Bone marrow (tissue), 2 donors: ENCODE measurements at regions not wholly inside any gene's neighbourhood (a gene's known extent, or its start where the extent isn't known, plus 50 kb on each side); places are given as distances from the start of the nearest gene placed in this dataset.
"Not testable (repeated sequence)": the region's sequence is repeated elsewhere in the genome, so short reads cannot be mapped to it uniquely, and the experiment has no call there.

Experiments used
- DNase-seq, 2 donors: peaks; one replicate each; lab custom pipeline; 2025; lab: John Stamatoyannopoulos, UW

GRCh38 chr16:60137891-60138290 is 1403.8 kb upstream of the GOT2 start:
- DNase-seq = no peak

GRCh38 chr16:60127196-60127595 is 1393.1 kb upstream of the GOT2 start:
- DNase-seq = no peak

GRCh38 chr16:60126115-60126514 is 1392.0 kb upstream of the GOT2 start:
- not testable (repeated sequence) for DNase-seq

GRCh38 chr16:60123392-60124023 is 1389.4 kb upstream of the GOT2 start:
- DNase-seq = no peak

GRCh38 chr16:60120586-60120985 is 1386.5 kb upstream of the GOT2 start:
- no peak for DNase-seq

- DNase-seq = no peak
These were observed 1376.4 kb upstream of the GOT2 start for GRCh38 chr16:60110531-60110930.

GRCh38 chr16:60107871-60108270 is 1373.8 kb upstream of the GOT2 start:
- DNase-seq = no peak

GRCh38 chr16:60107437-60107836 is 1373.3 kb upstream of the GOT2 start:
- peak in 1 of 2 donors; percentile 21 for DNase-seq

GRCh38 chr16:60100371-60100770 is 1366.3 kb upstream of the GOT2 start:
- DNase-seq = no peak

GRCh38 chr16:60091529-60091928 is 1357.4 kb upstream of the GOT2 start:
- DNase-seq = no peak

- DNase-seq = no peak
These were observed 1357.0 kb upstream of the GOT2 start for GRCh38 chr16:60091071-60091470.

GRCh38 chr16:60087530-60087929 is 1353.4 kb upstream of the GOT2 start:
- DNase-seq = no peak

GRCh38 chr16:60078819-60079218 is 1344.7 kb upstream of the GOT2 start:
- not testable (repeated sequence) for DNase-seq

- DNase-seq = no peak
These were observed 1343.7 kb upstream of the GOT2 start for GRCh38 chr16:60077861-60078260.

- DNase-seq = no peak
These were observed 1340.3 kb upstream of the GOT2 start for GRCh38 chr16:60074378-60074777.

GRCh38 chr16:60073376-60073775 is 1339.3 kb upstream of the GOT2 start:
- no peak for DNase-seq

- no peak for DNase-seq
These were observed 1329.9 kb upstream of the GOT2 start for GRCh38 chr16:60064026-60064425.

GRCh38 chr16:60061396-60061795 is 1327.3 kb upstream of the GOT2 start:
- no peak for DNase-seq

GRCh38 chr16:60060731-60061130 is 1326.6 kb upstream of the GOT2 start:
- no peak for DNase-seq

GRCh38 chr16:60059141-60059540 is 1325.0 kb upstream of the GOT2 start:
- DNase-seq = no peak

- DNase-seq = no peak
These were observed 1307.6 kb upstream of the GOT2 start for GRCh38 chr16:60041671-60042070.

GRCh38 chr16:60031740-60032139 is 1297.6 kb upstream of the GOT2 start:
- DNase-seq = no peak

- no peak for DNase-seq
These were observed 1293.2 kb upstream of the GOT2 start for GRCh38 chr16:60027351-60027750.

- no peak for DNase-seq
These were observed 1279.0 kb upstream of the GOT2 start for GRCh38 chr16:60013076-60013475.

GRCh38 chr16:60001523-60001922 is 1267.4 kb upstream of the GOT2 start:
- DNase-seq = no peak
